ENCODE measurements at regions not wholly inside any gene's neighbourhood (a gene's known extent, or its start where the extent isn't known, plus 50 kb on each side); places are given as distances from the start of the nearest gene placed in this dataset.

GRCh38 chr1:2929335-2929734, 91.9 kb upstream of the ACTRT2 start:
- no peaks in the 10 kb centered on the region for H4K20me1 ChIP-seq (ENCODE audit: insufficient read depth, low read length)
- peaks cover 4% of the 10 kb centered on the region for H3K4me1 Mint-ChIP-seq (ENCODE audit: low read depth, unreplicated experiment)
- DNase-seq (ENCODE audit: low read depth) (no peak), FAIRE-seq (no peak)
- H3K27ac Mint-ChIP-seq (ENCODE audit: unreplicated experiment) = no peak overlapping the region
- H3K27ac ChIP-seq (ENCODE audit: low read depth, low read length) = no peak overlapping the region
- no peaks in the 10 kb centered on the region for H3K4me1 ChIP-seq (ENCODE audit: insufficient read depth, low read length)
- peaks cover 10% of the 10 kb centered on the region for H3K9me3 Mint-ChIP-seq (ENCODE audit: unreplicated experiment)
- no peak overlapping the region for H3K4me2 ChIP-seq (ENCODE audit: low read length)
- no peaks in the 10 kb centered on the region for H3K27me3 ChIP-seq (ENCODE audit: insufficient read depth, low read length)
- H3K4me3 Mint-ChIP-seq (ENCODE audit: unreplicated experiment) = no peak overlapping the region
- H3K79me2 ChIP-seq (ENCODE audit: insufficient read depth, low read length) = no peaks in the 10 kb centered on the region
- peaks cover 24% of the 10 kb centered on the region for H3K27me3 Mint-ChIP-seq (ENCODE audit: low read depth, unreplicated experiment)
- no peak for TF ChIP-seq EZH2 (IDR thresholded peaks at IDR 0.05; ENCODE audit: insufficient read depth, low read length)
- no peak for TF ChIP-seq CTCF (IDR thresholded peaks at IDR 0.05; ENCODE audit: insufficient read depth, low read depth, low read length)
- no peaks in the 10 kb centered on the region for H3K36me3 ChIP-seq (ENCODE audit: insufficient read depth, low read length)
- no peaks in the 10 kb centered on the region for H3K9me3 ChIP-seq (ENCODE audit: insufficient read depth, low read depth, low read length)
- no peak overlapping the region for H2AFZ ChIP-seq (ENCODE audit: low read depth, low read length)
- H3K9ac ChIP-seq (ENCODE audit: low read length) = no peak overlapping the region
- no peak overlapping the region for H3K4me3 ChIP-seq (ENCODE audit: insufficient read depth, low read depth, low read length)
- H3K36me3 Mint-ChIP-seq (ENCODE audit: low read depth, unreplicated experiment) = no peaks in the 10 kb centered on the region

GRCh38 chr1:2930016-2930815, 91.1 kb upstream of the ACTRT2 start:
- Histone ChIP-seq H3K27ac (ENCODE audit: low read depth, low read length) (no peak overlapping the region), H3K4me2 (ENCODE audit: low read length) (no peak overlapping the region), H3K9ac (ENCODE audit: low read length) (no peak overlapping the region), H3K4me3 (ENCODE audit: insufficient read depth, low read depth, low read length) (no peak overlapping the region), H3K9me3 (ENCODE audit: insufficient read depth, low read depth, low read length) (no peaks in the 10 kb centered on the region), H3K4me1 (ENCODE audit: insufficient read depth, low read length) (no peaks in the 10 kb centered on the region), H3K36me3 (ENCODE audit: insufficient read depth, low read length) (no peaks in the 10 kb centered on the region), H4K20me1 (ENCODE audit: insufficient read depth, low read length) (no peaks in the 10 kb centered on the region), H3K27me3 (ENCODE audit: insufficient read depth, low read length) (no peaks in the 10 kb centered on the region), H2AFZ (ENCODE audit: low read depth, low read length) (no peak overlapping the region), H3K79me2 (ENCODE audit: insufficient read depth, low read length) (no peaks in the 10 kb centered on the region)
- TF ChIP-seq EZH2 (IDR thresholded peaks at IDR 0.05; ENCODE audit: insufficient read depth, low read length) (no peak), CTCF (IDR thresholded peaks at IDR 0.05; ENCODE audit: insufficient read depth, low read depth, low read length) (no peak)
- Mint-ChIP-seq H3K27me3 (ENCODE audit: low read depth, unreplicated experiment) (peaks cover 24% of the 10 kb centered on the region), H3K9me3 (ENCODE audit: unreplicated experiment) (peaks cover 8% of the 10 kb centered on the region), H3K27ac (ENCODE audit: unreplicated experiment) (no peak overlapping the region), H3K4me1 (ENCODE audit: low read depth, unreplicated experiment) (peaks cover 4% of the 10 kb centered on the region), H3K4me3 (ENCODE audit: unreplicated experiment) (no peak overlapping the region), H3K36me3 (ENCODE audit: low read depth, unreplicated experiment) (no peaks in the 10 kb centered on the region)
- FAIRE-seq = no peak
- no peak for DNase-seq (ENCODE audit: low read depth)
